SK-N-SH (cell line): ENCODE measurements at regions not wholly inside any gene's neighbourhood (a gene's known extent, or its start where the extent isn't known, plus 50 kb on each side); places are given as distances from the start of the nearest gene placed in this dataset.

ENCODE experiments used
- CTCF ChIA-PET: fragments of 300-600, 350-600 bp; formaldehyde crosslinking; extraction: SDS; loops from one replicate; lab custom pipeline; 2021; lab: Yijun Ruan, JAX
- POLR2A ChIA-PET: fragments of 350-600 bp; sonication (Branson Sonifier 250); formaldehyde crosslinking; extraction: SDS; loops from one replicate; lab custom pipeline; 2020; ENCODE audit warnings: antibody characterized with exemption, inconsistent platforms; lab: Yijun Ruan, JAX
- DNase-seq: peaks from one replicate; pipeline ENCODE4 v3.0.0; 2012
- H2AFZ ChIP-seq: fragments of 200-600 bp; sonication (generic); 2 replicates; pipeline ENCODE4 v1.8.1; 2016; ENCODE audit warnings: antibody characterized with exemption, mild to moderate bottlenecking, low read depth
- H3F3A ChIP-seq: fragments of 200-600 bp; sonication (generic); replicated peaks from 2 replicates; pipeline ENCODE3; 2016; ENCODE audit warnings: antibody characterized with exemption, mild to moderate bottlenecking; ENCODE audit not compliant: insufficient read depth
- H3K27ac ChIP-seq, 2 experiments: fragments of 200-500 bp in 1 of 2; fragments of 200-600 bp in 1 of 2; sonication (Bioruptor generic) in 1 of 2; sonication (generic), shearing (Covaris generic) in 1 of 2; 2 replicates each; pipeline versions ENCODE4 v1.5.1 to v1.6.1; 2014 to 2016; ENCODE audit warnings: low read depth in 2 of 2, inconsistent platforms in 1 of 2, low read length in 1 of 2, mild to moderate bottlenecking in 1 of 2, mixed read lengths in 1 of 2
- H3K27me3 ChIP-seq: fragments of 200-600 bp; sonication (generic), shearing (Covaris generic); 2 replicates; pipeline ENCODE4 v1.6.1; 2016; ENCODE audit warnings: mixed run types; ENCODE audit not compliant: insufficient read depth
- H3K36me3 ChIP-seq, 2 experiments: fragments of 200-500 bp in 1 of 2; fragments of 200-600 bp in 1 of 2; sonication (Bioruptor generic) in 1 of 2; sonication (generic) in 1 of 2; replicated peaks in 1 of 2; 2 replicates each; pipeline versions ENCODE3 to v1.5.1; 2014 to 2016; ENCODE audit warnings: low read length in 1 of 2, mild to moderate bottlenecking in 1 of 2; ENCODE audit not compliant: insufficient read depth in 2 of 2, control insufficient read depth in 1 of 2
- H3K4me1 ChIP-seq, 2 experiments: fragments of 200-500 bp in 1 of 2; fragments of 200-600 bp in 1 of 2; sonication (Bioruptor generic) in 1 of 2; sonication (generic), shearing (Covaris generic) in 1 of 2; 2 replicates each; pipeline versions ENCODE4 v1.5.1 to v1.6.1; 2014 to 2016; ENCODE audit warnings: low read depth in 1 of 2, low read length in 1 of 2, mixed run types in 1 of 2; ENCODE audit not compliant: insufficient read depth in 2 of 2, control insufficient read depth in 1 of 2
- H3K4me2 ChIP-seq: fragments of 200-600 bp; sonication (generic), shearing (Covaris generic); 2 replicates; pipeline ENCODE4 v1.6.1; 2017; ENCODE audit warnings: mixed run types
- H3K4me3 ChIP-seq, 2 experiments: fragments of 200-500 bp in 1 of 2; fragments of 200-600 bp in 1 of 2; sonication (Bioruptor generic) in 1 of 2; sonication (generic), shearing (Covaris generic) in 1 of 2; 2 replicates each; pipeline versions ENCODE4 v1.5.1 to v1.8.1; 2014 to 2016; ENCODE audit warnings: low read depth in 2 of 2, inconsistent platforms in 1 of 2, low read length in 1 of 2, mild to moderate bottlenecking in 1 of 2, mixed read lengths in 1 of 2, moderate library complexity in 1 of 2
- H3K79me2 ChIP-seq: fragments of 200-600 bp; sonication (generic); 2 replicates; pipeline ENCODE4 v1.8.1; 2017; ENCODE audit warnings: mild to moderate bottlenecking; ENCODE audit not compliant: insufficient read depth
- H3K9ac ChIP-seq: fragments of 200-600 bp; sonication (generic); 2 replicates; pipeline ENCODE4 v1.6.1; 2017; ENCODE audit warnings: mixed run types
- H3K9me2 ChIP-seq: fragments of 200-600 bp; sonication (generic); 2 replicates; pipeline ENCODE4 v1.6.1; 2017; ENCODE audit warnings: mixed run types
- H3K9me3 ChIP-seq: fragments of 200-600 bp; sonication (generic); 2 replicates; pipeline ENCODE4 v1.6.1; 2017; ENCODE audit warnings: mixed run types, mild to moderate bottlenecking, moderate library complexity
- H4K20me1 ChIP-seq: fragments of 200-600 bp; sonication (generic); 2 replicates; pipeline ENCODE4 v1.6.1; 2017; ENCODE audit warnings: mild to moderate bottlenecking, mixed run types; ENCODE audit not compliant: insufficient read depth
- CTCF ChIP-seq: fragments of 200-600 bp; sonication (generic); IDR thresholded peaks from 2 replicates; pipeline ENCODE4 v1.6.1; 2017; ENCODE audit warnings: antibody characterized with exemption, mild to moderate bottlenecking, moderate library complexity
- EP300 ChIP-seq, 2 experiments: IDR thresholded peaks; 2 replicates each; pipeline versions ENCODE4 v1.4.0 to v1.6.1; 2012; ENCODE audit warnings: borderline replicate concordance in 1 of 2, low read depth in 1 of 2, low read length in 1 of 2
- FOSL2 ChIP-seq: IDR thresholded peaks from 2 replicates; pipeline ENCODE4 v1.4.0; 2012; ENCODE audit warnings: low read depth, mild to moderate bottlenecking, moderate library complexity, borderline replicate concordance
- FOXM1 ChIP-seq: IDR thresholded peaks from 2 replicates; pipeline ENCODE4 v1.4.0; 2012; ENCODE audit warnings: low read depth, mild to moderate bottlenecking
- JUND ChIP-seq: IDR thresholded peaks from 2 replicates; pipeline ENCODE4 v1.4.0; 2012
- MEF2A ChIP-seq: IDR thresholded peaks from 2 replicates; pipeline ENCODE4 v1.4.0; 2012; ENCODE audit warnings: low read depth, borderline replicate concordance
- NRF1 ChIP-seq: IDR thresholded peaks from 2 replicates; pipeline ENCODE4 v1.6.1; 2012; ENCODE audit warnings: low read depth, mild to moderate bottlenecking, low read length
- POLR2AphosphoS5 ChIP-seq: IDR thresholded peaks from 2 replicates; pipeline ENCODE4 v1.6.1; 2012; ENCODE audit warnings: low read depth, low read length
- REST ChIP-seq: IDR thresholded peaks from 2 replicates; pipeline ENCODE4 v1.6.1; 2012; ENCODE audit warnings: mild to moderate bottlenecking, low read depth, low read length, moderate library complexity
- RXRA ChIP-seq: IDR thresholded peaks from 2 replicates; pipeline ENCODE4 v1.4.0; 2012; ENCODE audit warnings: low read depth, mild to moderate bottlenecking, borderline replicate concordance
- USF1 ChIP-seq: IDR thresholded peaks from 2 replicates; pipeline ENCODE4 v1.4.0; 2012; ENCODE audit warnings: low read depth, borderline replicate concordance
- ZBTB33 ChIP-seq: IDR thresholded peaks from 2 replicates; pipeline ENCODE4 v1.4.0; 2012; ENCODE audit warnings: low read depth, borderline replicate concordance
- WGBS: methylation state at CpG from one replicate; pipeline ENCODE4 v1.1.6; 2017; ENCODE audit warnings: low lambda C conversion rate; 5-methylcytosine and 5-hydroxymethylcytosine counted together

- Histone ChIP-seq H3K79me2 (no peaks in the 10 kb centered on the region), H3K9me3 (no peaks in the 10 kb centered on the region), H3F3A (peaks cover under 1% of the 10 kb centered on the region), H3K4me1 (0 out of 4 replicates have a peak, but pooled peaks cover 0 to 2% of the 10 kb centered on the region in 2 experiments), H2AFZ (no peak overlapping the region), H3K36me3 (no peaks in the 10 kb centered on the region), H3K27me3 (no peaks in the 10 kb centered on the region), H3K27ac (no peak overlapping the region), H3K4me3 (no peak overlapping the region), H3K4me2 (no peak overlapping the region), H3K9ac (no peak overlapping the region), H4K20me1 (no peaks in the 10 kb centered on the region), H3K9me2 (no peaks in the 10 kb centered on the region)
- ChIA-PET POLR2A (no interaction called here), CTCF (no interaction called here)
- TF ChIP-seq EP300 (IDR thresholded peaks at IDR 0.05; ENCODE audit: borderline replicate concordance in 1 of 2, low read depth in 1 of 2, low read length in 1 of 2) (no peak), POLR2AphosphoS5 (no peak), JUND (no peak), USF1 (no peak), NRF1 (no peak), RXRA (no peak), MEF2A (no peak)
- WGBS, result 96% methylated on average over 2 of the region's 2 CpGs
- DNase-seq, result no peak
Observed at GRCh38 chr12:89899651-89900050, 191.0 kb upstream of the ATP2B1 start.

GRCh38 chr12:89895591-89895990 lies 187.0 kb upstream of the ATP2B1 start:
- H3K79me2 ChIP-seq, result no peaks in the 10 kb centered on the region
- no peak for DNase-seq
- ChIA-PET POLR2A (no interaction called here), CTCF (no interaction called here)
- H3K4me3 ChIP-seq, result no peak overlapping the region
- H2AFZ ChIP-seq, result no peak overlapping the region
- H3K9me3 ChIP-seq, result no peaks in the 10 kb centered on the region
- TF ChIP-seq FOXM1 (no peak), MEF2A (no peak), REST (no peak), ZBTB33 (no peak), CTCF (no peak), FOSL2 (no peak)
- no peak overlapping the region for H3K4me2 ChIP-seq
- no peaks in the 10 kb centered on the region for H4K20me1 ChIP-seq
- H3K27ac ChIP-seq, result no peak overlapping the region
- no peaks in the 10 kb centered on the region for H3K27me3 ChIP-seq
- H3K4me1 ChIP-seq, result peaks cover 0 to 8% of the 10 kb centered on the region in 2 experiments; a peak in 1 of 4 replicates
- WGBS, result 84% methylated on average over 2 of the region's 2 CpGs
- H3K36me3 ChIP-seq, result no peaks in the 10 kb centered on the region
- H3K9ac ChIP-seq, result no peak overlapping the region
- peaks cover 14% of the 10 kb centered on the region for H3F3A ChIP-seq
- no peaks in the 10 kb centered on the region for H3K9me2 ChIP-seq
